ENCODE measurements at regions not wholly inside any gene's neighbourhood (a gene's known extent, or its start where the extent isn't known, plus 50 kb on each side); places are given as distances from the start of the nearest gene placed in this dataset.
"Not testable (repeated sequence)": the region's sequence is repeated elsewhere in the genome, so short reads cannot be mapped to it uniquely, and the experiment has no call there.

GRCh38 chrX:87098477-87098876, 419.1 kb upstream of the KLHL4 start:
- no peak for TF ChIP-seq CTCF (IDR thresholded peaks at IDR 0.05; ENCODE audit: extremely low read depth, missing control alignments)
- DNase-seq (ENCODE audit: low spot score) = no peak

- no peak for TF ChIP-seq CTCF (IDR thresholded peaks at IDR 0.05; ENCODE audit: extremely low read depth, missing control alignments)
These were observed 412.5 kb upstream of the KLHL4 start for GRCh38 chrX:87105131-87105530.

GRCh38 chrX:87110142-87110541, 407.5 kb upstream of the KLHL4 start:
- TF ChIP-seq CTCF (IDR thresholded peaks at IDR 0.05; ENCODE audit: extremely low read depth, missing control alignments) = no peak
- no peak for DNase-seq (ENCODE audit: low spot score)

More at GRCh38 chrX:87105131-87105530, 412.5 kb upstream of the KLHL4 start:
- DNase-seq (ENCODE audit: low spot score) = no peak

GRCh38 chrX:87140800-87141483, 376.7 kb upstream of the KLHL4 start:
- TF ChIP-seq CTCF (IDR thresholded peaks at IDR 0.05; ENCODE audit: extremely low read depth, missing control alignments) = no peak
- no peak for DNase-seq (ENCODE audit: low spot score)

- TF ChIP-seq CTCF (IDR thresholded peaks at IDR 0.05; ENCODE audit: extremely low read depth, missing control alignments) = no peak
- DNase-seq (ENCODE audit: low spot score) = no peak
These were observed 357.1 kb upstream of the KLHL4 start for GRCh38 chrX:87160435-87161010.

GRCh38 chrX:87167841-87168240, 349.8 kb upstream of the KLHL4 start:
- TF ChIP-seq CTCF (IDR thresholded peaks at IDR 0.05; ENCODE audit: extremely low read depth, missing control alignments) = no peak
- DNase-seq (ENCODE audit: low spot score) = no peak

GRCh38 chrX:87178009-87178408, 339.6 kb upstream of the KLHL4 start:
- not testable (repeated sequence) for DNase-seq (ENCODE audit: low spot score)
